ENCODE measurements at regions not wholly inside any gene's neighbourhood (a gene's known extent, or its start where the extent isn't known, plus 50 kb on each side); places are given as distances from the start of the nearest gene placed in this dataset.

DNA sequence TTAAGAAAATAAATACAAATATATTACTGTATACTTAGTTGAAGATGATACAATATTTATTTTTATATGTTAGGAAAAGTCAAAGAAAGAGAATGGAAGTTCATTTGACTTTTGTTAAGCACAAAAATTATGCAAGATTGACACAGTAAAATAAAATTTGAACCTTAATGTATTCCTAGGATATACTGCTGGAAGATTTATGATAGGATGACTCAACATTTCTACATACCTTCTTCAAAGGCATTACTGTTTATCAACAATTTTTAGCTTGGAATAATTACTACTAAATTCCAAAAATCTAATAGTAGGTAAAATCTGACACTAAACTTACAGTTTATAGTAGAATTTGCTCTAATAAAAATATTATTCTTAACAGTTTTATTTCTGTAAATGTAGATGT lies 257.3 kb upstream of the ADAMTS5 start:
- no peak overlapping the region for H3K27ac ChIP-seq (ENCODE audit: insufficient read depth, low read length, poor library complexity, severe bottlenecking)
- no peaks in the 10 kb centered on the region for H3K4me1 ChIP-seq (ENCODE audit: control insufficient read depth, insufficient read depth, low read length, poor library complexity, severe bottlenecking)
- no peak for DNase-seq
- H3K27me3 ChIP-seq (replicated peaks; ENCODE audit: control insufficient read depth, insufficient read depth, low read length, poor library complexity, severe bottlenecking) = no peaks in the 10 kb centered on the region
- H3K9me3 ChIP-seq (ENCODE audit: control insufficient read depth, low read length) = no peaks in the 10 kb centered on the region
- H3K36me3 ChIP-seq (ENCODE audit: control insufficient read depth, insufficient read depth, low read length) = no peaks in the 10 kb centered on the region
- no peak overlapping the region for H3K4me3 ChIP-seq (ENCODE audit: insufficient read depth, low read depth, low read length, poor library complexity, severe bottlenecking)

DNA sequence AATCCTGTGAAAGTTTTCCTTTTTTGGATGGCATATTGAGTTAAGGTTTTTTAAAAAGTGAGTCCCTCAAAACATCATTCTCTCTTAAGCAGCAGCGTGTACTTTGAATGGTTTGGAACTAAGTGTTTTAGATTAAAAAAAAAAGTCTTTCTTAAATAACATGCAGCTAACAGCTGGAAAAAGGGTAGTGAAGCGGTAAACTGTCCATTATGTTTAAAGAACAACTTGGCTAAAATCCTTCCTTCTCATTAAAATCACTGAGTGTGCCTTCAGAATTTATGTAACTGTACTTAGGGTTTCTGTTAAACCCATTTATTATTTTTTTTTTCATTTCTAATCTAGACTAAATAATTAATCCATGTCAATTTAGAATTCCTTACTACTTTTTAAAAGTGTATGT lies 254.2 kb upstream of the ADAMTS5 start:
- Histone ChIP-seq H3K4me3 (ENCODE audit: insufficient read depth, low read depth, low read length, poor library complexity, severe bottlenecking) (no peak overlapping the region), H3K4me1 (ENCODE audit: control insufficient read depth, insufficient read depth, low read length, poor library complexity, severe bottlenecking) (no peaks in the 10 kb centered on the region), H3K9me3 (ENCODE audit: control insufficient read depth, low read length) (no peaks in the 10 kb centered on the region), H3K36me3 (ENCODE audit: control insufficient read depth, insufficient read depth, low read length) (no peaks in the 10 kb centered on the region), H3K27me3 (replicated peaks; ENCODE audit: control insufficient read depth, insufficient read depth, low read length, poor library complexity, severe bottlenecking) (no peaks in the 10 kb centered on the region), H3K27ac (ENCODE audit: insufficient read depth, low read length, poor library complexity, severe bottlenecking) (no peak overlapping the region)
- no peak for DNase-seq

DNA sequence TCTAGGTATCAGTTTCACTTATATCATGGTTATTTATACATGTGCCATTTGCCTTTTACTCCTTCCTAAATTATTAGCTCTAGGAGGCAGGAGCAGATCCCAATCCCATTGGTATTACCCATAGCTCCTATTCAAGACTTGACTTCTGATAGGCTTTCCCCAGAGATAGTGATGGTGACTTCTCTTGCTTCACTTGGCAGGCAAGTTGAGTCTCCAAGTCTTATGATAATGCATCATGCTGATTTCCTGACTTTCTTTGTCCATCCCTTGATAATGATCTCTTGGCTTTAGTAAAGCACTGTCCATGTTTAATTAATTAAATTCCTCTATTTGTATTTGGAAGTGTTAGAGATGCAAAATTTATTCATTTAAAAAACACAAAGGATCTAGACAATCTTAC lies 253.5 kb upstream of the ADAMTS5 start:
- no peak overlapping the region for H3K27ac ChIP-seq (ENCODE audit: insufficient read depth, low read length, poor library complexity, severe bottlenecking)
- H3K4me1 ChIP-seq (ENCODE audit: control insufficient read depth, insufficient read depth, low read length, poor library complexity, severe bottlenecking) = no peaks in the 10 kb centered on the region
- no peaks in the 10 kb centered on the region for H3K36me3 ChIP-seq (ENCODE audit: control insufficient read depth, insufficient read depth, low read length)
- DNase-seq = no peak
- no peak overlapping the region for H3K4me3 ChIP-seq (ENCODE audit: insufficient read depth, low read depth, low read length, poor library complexity, severe bottlenecking)
- no peaks in the 10 kb centered on the region for H3K9me3 ChIP-seq (ENCODE audit: control insufficient read depth, low read length)
- H3K27me3 ChIP-seq (replicated peaks; ENCODE audit: control insufficient read depth, insufficient read depth, low read length, poor library complexity, severe bottlenecking) = no peaks in the 10 kb centered on the region

DNA sequence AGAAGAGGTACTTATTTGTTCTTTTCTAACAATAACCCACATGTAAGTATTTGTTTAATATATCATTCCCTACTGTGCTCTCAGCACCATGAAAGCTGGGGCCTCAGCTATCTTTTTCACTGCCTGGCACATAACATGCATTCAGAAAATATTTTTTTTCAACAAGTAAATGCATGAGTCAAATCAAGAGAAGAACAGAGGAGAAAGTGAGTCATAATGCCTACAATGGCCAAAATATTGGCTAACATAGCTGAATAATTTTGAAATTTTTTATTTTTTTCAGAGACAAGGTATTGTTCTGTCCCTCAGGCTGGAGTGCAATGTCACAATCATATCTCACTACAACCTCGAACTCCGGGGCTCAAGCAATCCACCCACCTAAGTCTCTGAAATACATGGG lies 252.2 kb upstream of the ADAMTS5 start:
- H3K4me1 ChIP-seq (ENCODE audit: control insufficient read depth, insufficient read depth, low read length, poor library complexity, severe bottlenecking) = no peaks in the 10 kb centered on the region
- H3K36me3 ChIP-seq (ENCODE audit: control insufficient read depth, insufficient read depth, low read length) = no peaks in the 10 kb centered on the region
- no peaks in the 10 kb centered on the region for H3K27me3 ChIP-seq (replicated peaks; ENCODE audit: control insufficient read depth, insufficient read depth, low read length, poor library complexity, severe bottlenecking)
- H3K9me3 ChIP-seq (ENCODE audit: control insufficient read depth, low read length) = no peaks in the 10 kb centered on the region
- no peak overlapping the region for H3K4me3 ChIP-seq (ENCODE audit: insufficient read depth, low read depth, low read length, poor library complexity, severe bottlenecking)
- H3K27ac ChIP-seq (ENCODE audit: insufficient read depth, low read length, poor library complexity, severe bottlenecking) = no peak overlapping the region
- no peak for DNase-seq

DNA sequence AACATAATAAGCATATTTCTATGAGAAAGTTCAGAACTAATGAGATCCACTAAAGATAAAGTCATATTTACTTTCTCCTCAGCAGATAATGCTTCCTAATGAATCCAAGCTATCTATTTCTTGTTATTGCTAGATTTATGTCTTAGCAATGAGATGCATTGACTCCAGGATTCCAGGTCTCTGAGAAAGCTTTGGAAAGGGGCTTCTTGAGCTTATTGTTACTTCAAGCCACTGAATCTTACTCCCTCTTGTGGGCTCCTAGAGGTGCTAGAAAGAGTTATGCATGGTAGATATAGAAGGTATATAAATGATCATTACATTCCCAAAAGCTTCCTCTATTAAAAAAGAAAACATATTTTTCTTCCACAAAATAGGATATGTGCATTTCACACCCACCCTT lies 246.4 kb upstream of the ADAMTS5 start:
- DNase-seq = no peak
- no peak overlapping the region for H3K27ac ChIP-seq (ENCODE audit: insufficient read depth, low read length, poor library complexity, severe bottlenecking)

DNA sequence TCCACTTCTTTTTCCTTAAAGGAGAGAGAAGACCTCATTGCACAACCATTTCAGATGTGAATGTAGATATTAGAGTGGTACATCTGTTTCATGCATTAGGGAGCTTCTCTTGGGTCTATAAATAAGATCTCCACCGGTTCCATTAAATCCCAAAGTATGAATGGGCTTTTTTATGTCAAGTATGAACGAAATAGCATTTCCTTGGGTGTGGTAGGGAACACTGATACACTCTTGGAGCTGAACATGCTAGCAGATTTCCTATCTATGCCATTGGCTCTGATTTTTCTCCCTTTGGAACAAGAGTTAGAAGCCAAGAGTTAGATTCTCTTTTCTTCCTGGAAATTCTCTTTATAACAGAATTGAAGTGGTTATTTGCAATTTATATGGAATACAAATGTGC lies 245.6 kb upstream of the ADAMTS5 start:
- no peak for DNase-seq
- Histone ChIP-seq H3K36me3 (ENCODE audit: control insufficient read depth, insufficient read depth, low read length) (no peaks in the 10 kb centered on the region), H3K27me3 (replicated peaks; ENCODE audit: control insufficient read depth, insufficient read depth, low read length, poor library complexity, severe bottlenecking) (no peaks in the 10 kb centered on the region), H3K27ac (ENCODE audit: insufficient read depth, low read length, poor library complexity, severe bottlenecking) (no peak overlapping the region), H3K9me3 (ENCODE audit: control insufficient read depth, low read length) (no peaks in the 10 kb centered on the region), H3K4me1 (ENCODE audit: control insufficient read depth, insufficient read depth, low read length, poor library complexity, severe bottlenecking) (no peaks in the 10 kb centered on the region), H3K4me3 (ENCODE audit: insufficient read depth, low read depth, low read length, poor library complexity, severe bottlenecking) (no peak overlapping the region)

More for the DNA sequence above, 246.4 kb upstream of the ADAMTS5 start:
- Histone ChIP-seq H3K9me3 (ENCODE audit: control insufficient read depth, low read length) (no peaks in the 10 kb centered on the region), H3K4me3 (ENCODE audit: insufficient read depth, low read depth, low read length, poor library complexity, severe bottlenecking) (no peak overlapping the region), H3K4me1 (ENCODE audit: control insufficient read depth, insufficient read depth, low read length, poor library complexity, severe bottlenecking) (no peaks in the 10 kb centered on the region), H3K27me3 (replicated peaks; ENCODE audit: control insufficient read depth, insufficient read depth, low read length, poor library complexity, severe bottlenecking) (no peaks in the 10 kb centered on the region), H3K36me3 (ENCODE audit: control insufficient read depth, insufficient read depth, low read length) (no peaks in the 10 kb centered on the region)

DNA sequence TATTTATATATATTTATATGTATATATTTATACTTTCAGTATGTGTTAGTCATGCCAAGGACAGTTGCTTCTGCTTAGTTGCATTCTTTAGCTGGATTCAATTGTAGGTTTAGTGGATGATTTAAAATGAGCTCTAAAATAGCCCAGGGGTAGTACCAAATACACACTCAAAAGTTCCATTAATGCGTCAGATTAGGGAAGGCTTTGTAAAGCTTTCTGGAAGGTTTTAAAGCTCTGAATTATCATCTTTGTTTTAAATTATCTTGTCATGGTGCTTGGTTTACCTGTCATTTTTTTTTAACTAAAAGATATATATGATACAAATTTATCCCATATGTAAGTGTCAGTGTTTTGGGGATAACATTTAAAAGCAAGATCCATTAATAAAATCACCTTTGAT lies 242.7 kb upstream of the ADAMTS5 start:
- no peaks in the 10 kb centered on the region for H3K9me3 ChIP-seq (ENCODE audit: control insufficient read depth, low read length)
- H3K27ac ChIP-seq (ENCODE audit: insufficient read depth, low read length, poor library complexity, severe bottlenecking) = no peak overlapping the region
- no peak overlapping the region for H3K4me3 ChIP-seq (ENCODE audit: insufficient read depth, low read depth, low read length, poor library complexity, severe bottlenecking)
- H3K36me3 ChIP-seq (ENCODE audit: control insufficient read depth, insufficient read depth, low read length) = no peaks in the 10 kb centered on the region
- no peak for DNase-seq
- H3K4me1 ChIP-seq (ENCODE audit: control insufficient read depth, insufficient read depth, low read length, poor library complexity, severe bottlenecking) = no peaks in the 10 kb centered on the region
- no peaks in the 10 kb centered on the region for H3K27me3 ChIP-seq (replicated peaks; ENCODE audit: control insufficient read depth, insufficient read depth, low read length, poor library complexity, severe bottlenecking)

DNA sequence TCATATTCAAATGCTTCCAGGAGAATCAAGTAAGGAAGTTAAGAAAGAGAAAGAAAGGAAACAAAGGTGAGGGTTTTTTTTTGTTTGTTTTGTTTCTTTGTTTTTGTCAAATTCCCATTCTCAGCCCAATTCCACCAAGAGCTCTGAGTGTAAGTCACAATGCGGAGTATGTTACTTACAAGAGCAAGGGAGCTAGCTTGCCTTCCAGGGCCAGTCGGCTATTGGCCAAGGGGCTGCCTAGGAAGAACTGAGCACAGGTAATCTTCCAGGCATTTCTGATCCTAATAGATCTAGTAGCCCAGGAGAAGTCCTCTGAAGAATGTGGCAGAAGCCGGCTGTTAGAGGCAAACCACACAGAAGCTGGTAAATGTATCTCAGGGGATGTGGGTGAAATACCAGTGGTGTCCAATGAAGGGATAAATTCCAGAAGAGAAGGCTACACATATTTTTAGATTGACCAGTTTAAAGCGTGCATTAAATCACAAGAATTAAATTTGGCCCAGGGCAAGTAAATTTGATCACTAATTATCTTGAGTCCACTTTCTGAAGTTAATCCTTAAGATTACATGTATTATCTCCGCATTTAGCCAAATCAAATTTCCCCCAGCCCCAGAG lies 239.6 kb upstream of the ADAMTS5 start:
- Histone ChIP-seq H3K27ac (ENCODE audit: insufficient read depth, low read length, poor library complexity, severe bottlenecking) (no peak overlapping the region), H3K27me3 (replicated peaks; ENCODE audit: control insufficient read depth, insufficient read depth, low read length, poor library complexity, severe bottlenecking) (no peaks in the 10 kb centered on the region), H3K36me3 (ENCODE audit: control insufficient read depth, insufficient read depth, low read length) (no peaks in the 10 kb centered on the region), H3K9me3 (ENCODE audit: control insufficient read depth, low read length) (no peaks in the 10 kb centered on the region), H3K4me1 (ENCODE audit: control insufficient read depth, insufficient read depth, low read length, poor library complexity, severe bottlenecking) (no peaks in the 10 kb centered on the region), H3K4me3 (ENCODE audit: insufficient read depth, low read depth, low read length, poor library complexity, severe bottlenecking) (no peak overlapping the region)
- no peak for DNase-seq

DNA sequence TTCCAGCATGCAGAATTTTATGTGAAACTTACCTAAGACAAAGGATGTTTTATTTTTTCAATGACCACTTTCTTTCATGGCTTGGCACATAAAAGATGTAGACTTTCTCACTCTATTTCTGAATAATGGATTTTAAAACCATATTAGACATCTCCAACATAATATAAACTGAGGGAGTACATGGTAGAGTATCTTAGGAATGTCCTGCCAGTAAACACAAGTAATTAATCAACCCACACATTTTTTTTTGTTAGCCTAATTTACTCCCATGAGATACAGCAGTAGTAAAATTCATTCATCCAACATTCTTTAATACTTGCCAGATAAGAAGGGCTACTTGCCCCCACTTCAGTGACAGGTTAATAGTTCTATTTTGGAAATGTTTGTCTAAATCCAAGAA lies 235.4 kb upstream of the ADAMTS5 start:
- Histone ChIP-seq H3K9me3 (ENCODE audit: control insufficient read depth, low read length) (no peaks in the 10 kb centered on the region), H3K27me3 (replicated peaks; ENCODE audit: control insufficient read depth, insufficient read depth, low read length, poor library complexity, severe bottlenecking) (no peaks in the 10 kb centered on the region), H3K4me3 (ENCODE audit: insufficient read depth, low read depth, low read length, poor library complexity, severe bottlenecking) (no peak overlapping the region), H3K27ac (ENCODE audit: insufficient read depth, low read length, poor library complexity, severe bottlenecking) (no peak overlapping the region), H3K36me3 (ENCODE audit: control insufficient read depth, insufficient read depth, low read length) (no peaks in the 10 kb centered on the region), H3K4me1 (ENCODE audit: control insufficient read depth, insufficient read depth, low read length, poor library complexity, severe bottlenecking) (no peaks in the 10 kb centered on the region)
- DNase-seq = no peak

DNA sequence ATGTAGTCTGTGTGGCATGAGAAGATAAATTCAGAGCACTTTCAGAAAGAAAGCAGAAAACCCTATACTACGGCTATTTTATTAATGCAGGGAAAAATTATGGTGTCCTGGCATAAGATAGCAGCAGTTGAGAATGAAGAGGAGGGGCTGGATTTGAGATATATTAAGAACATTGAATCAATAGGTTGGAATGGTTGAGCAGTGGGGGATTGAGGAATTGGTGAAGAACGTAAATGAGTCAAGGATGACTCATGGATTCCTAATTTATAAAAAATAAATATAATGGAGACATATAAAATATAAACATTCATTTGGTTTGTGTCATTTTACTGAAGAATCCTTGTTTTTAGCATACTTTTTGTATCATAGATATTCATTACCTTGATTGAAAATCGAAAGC lies 234.3 kb upstream of the ADAMTS5 start:
- H3K4me1 ChIP-seq (ENCODE audit: control insufficient read depth, insufficient read depth, low read length, poor library complexity, severe bottlenecking) = no peaks in the 10 kb centered on the region
- no peaks in the 10 kb centered on the region for H3K36me3 ChIP-seq (ENCODE audit: control insufficient read depth, insufficient read depth, low read length)
- H3K9me3 ChIP-seq (ENCODE audit: control insufficient read depth, low read length) = no peaks in the 10 kb centered on the region
- H3K27ac ChIP-seq (ENCODE audit: insufficient read depth, low read length, poor library complexity, severe bottlenecking) = no peak overlapping the region
- H3K4me3 ChIP-seq (ENCODE audit: insufficient read depth, low read depth, low read length, poor library complexity, severe bottlenecking) = no peak overlapping the region
- H3K27me3 ChIP-seq (replicated peaks; ENCODE audit: control insufficient read depth, insufficient read depth, low read length, poor library complexity, severe bottlenecking) = no peaks in the 10 kb centered on the region
- DNase-seq = no peak

DNA sequence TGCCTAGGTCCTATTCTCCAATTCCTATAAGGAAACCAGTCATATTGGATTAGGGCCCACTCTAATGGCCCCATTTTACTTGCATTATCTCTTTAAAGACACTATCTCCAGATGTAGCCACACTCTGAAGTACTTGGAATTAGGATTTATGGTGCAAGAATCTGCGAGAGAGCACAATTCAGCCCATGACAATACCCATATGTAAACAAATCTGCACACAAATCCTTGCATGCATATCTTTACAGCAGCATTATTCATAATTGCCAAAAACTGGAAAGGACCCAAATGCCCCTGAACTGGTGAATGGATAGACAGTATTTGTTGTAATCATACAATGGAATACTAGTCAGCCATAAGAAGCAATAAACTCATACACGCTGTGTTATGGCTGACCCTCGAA lies 229.8 kb upstream of the ADAMTS5 start:
- no peaks in the 10 kb centered on the region for H3K4me1 ChIP-seq (ENCODE audit: control insufficient read depth, insufficient read depth, low read length, poor library complexity, severe bottlenecking)
- H3K27me3 ChIP-seq (replicated peaks; ENCODE audit: control insufficient read depth, insufficient read depth, low read length, poor library complexity, severe bottlenecking) = no peaks in the 10 kb centered on the region
- H3K36me3 ChIP-seq (ENCODE audit: control insufficient read depth, insufficient read depth, low read length) = no peaks in the 10 kb centered on the region
- DNase-seq = no peak
- no peak overlapping the region for H3K27ac ChIP-seq (ENCODE audit: insufficient read depth, low read length, poor library complexity, severe bottlenecking)
- H3K4me3 ChIP-seq (ENCODE audit: insufficient read depth, low read depth, low read length, poor library complexity, severe bottlenecking) = no peak overlapping the region
- H3K9me3 ChIP-seq (ENCODE audit: control insufficient read depth, low read length) = no peaks in the 10 kb centered on the region

Measured in effector memory CD4-positive, alpha-beta T cell (primary cell).